Vagina (tissue), 2 donors: ENCODE measurements at regions not wholly inside any gene's neighbourhood (a gene's known extent, or its start where the extent isn't known, plus 50 kb on each side); places are given as distances from the start of the nearest gene placed in this dataset.

Source experiments
- DNase-seq, 2 donors: peaks; one replicate each; pipeline ENCODE4 v3.0.0-alpha.2; 2017; ENCODE audit errors: extremely low spot score in 2 of 2
- H3K27ac ChIP-seq: fragments of 200-600 bp; sonication (generic); one replicate; pipeline ENCODE4 v1.5.1; 2019
- H3K27me3 ChIP-seq: fragments of 200-600 bp; sonication (generic); one replicate; pipeline ENCODE4 v1.5.1; 2019
- H3K36me3 ChIP-seq, 2 donors: fragments of 200-600 bp; sonication (generic); one replicate each; pipeline ENCODE4 v1.5.1; 2017 to 2019
- H3K4me1 ChIP-seq: fragments of 200-600 bp; sonication (generic); one replicate; pipeline ENCODE4 v1.5.1; 2019
- H3K4me3 ChIP-seq, 2 donors: fragments of 200-600 bp; sonication (generic); 1 replicate in 1 of 2; 2 replicates in 1 of 2; pipeline ENCODE4 v1.5.1; 2016 to 2019
- H3K9me3 ChIP-seq: fragments of 200-600 bp; sonication (generic); one replicate; pipeline ENCODE4 v1.5.1; 2019
- POLR2A ChIP-seq, 2 donors: fragments of 450-650 bp; IDR thresholded peaks; one replicate each; pipeline ENCODE4 v1.6.1; 2017; ENCODE audit warnings: antibody characterized with exemption in 2 of 2, mild to moderate bottlenecking in 2 of 2, moderate library complexity in 2 of 2
- POLR2AphosphoS5 ChIP-seq, 2 donors: sonication (generic); formaldehyde crosslinking; IDR thresholded peaks; one replicate each; pipeline ENCODE4 v1.9.0; 2017; ENCODE audit warnings: antibody characterized with exemption in 2 of 2, mild to moderate bottlenecking in 2 of 2, low read depth in 1 of 2; ENCODE audit not compliant: insufficient read depth in 1 of 2
- intact Hi-C: fragments of 100-400 bp; cut with DNase I; formaldehyde crosslinking; loops from one replicate; pipeline ENCODE4 v1.15.1; 2023
- TF ChIP-seq, protein P1 (sequence below), 3 experiments: fragments of 450-650 bp in 2 of 3; fragments of 200-600 bp in 1 of 3; sonication (generic) in 1 of 3; IDR thresholded peaks; one replicate each; pipeline ENCODE4 v1.5.1; 2017 to 2019; ENCODE audit warnings: antibody characterized with exemption in 3 of 3, mild to moderate bottlenecking in 2 of 3, moderate library complexity in 2 of 3

DNA sequence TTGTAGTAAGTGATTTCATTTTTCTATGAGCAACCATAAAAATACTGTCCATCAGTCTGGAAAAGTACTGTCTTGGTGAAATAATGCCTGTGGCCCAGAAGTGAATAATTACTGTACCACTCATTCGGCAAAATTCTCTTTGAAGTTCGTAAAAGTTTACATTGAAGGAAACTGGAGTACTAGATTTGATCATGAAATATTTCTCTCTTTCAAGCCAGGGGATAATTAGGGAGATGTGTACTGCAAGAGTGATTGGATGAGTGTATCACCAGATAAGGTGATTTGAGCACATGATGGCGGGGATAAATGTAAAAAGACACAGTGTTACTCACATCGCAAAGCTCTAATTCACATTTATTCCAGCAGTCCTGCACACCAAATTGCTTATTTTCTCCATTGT lies 883.2 kb upstream of the PIK3C3 start:
- TF ChIP-seq POLR2AphosphoS5 (IDR thresholded peaks at IDR 0.05; ENCODE audit: insufficient read depth in 1 of 2, low read depth in 1 of 2): no peak
- TF ChIP-seq POLR2A (IDR thresholded peaks at IDR 0.05): no peak
- TF ChIP-seq, protein P1, sequence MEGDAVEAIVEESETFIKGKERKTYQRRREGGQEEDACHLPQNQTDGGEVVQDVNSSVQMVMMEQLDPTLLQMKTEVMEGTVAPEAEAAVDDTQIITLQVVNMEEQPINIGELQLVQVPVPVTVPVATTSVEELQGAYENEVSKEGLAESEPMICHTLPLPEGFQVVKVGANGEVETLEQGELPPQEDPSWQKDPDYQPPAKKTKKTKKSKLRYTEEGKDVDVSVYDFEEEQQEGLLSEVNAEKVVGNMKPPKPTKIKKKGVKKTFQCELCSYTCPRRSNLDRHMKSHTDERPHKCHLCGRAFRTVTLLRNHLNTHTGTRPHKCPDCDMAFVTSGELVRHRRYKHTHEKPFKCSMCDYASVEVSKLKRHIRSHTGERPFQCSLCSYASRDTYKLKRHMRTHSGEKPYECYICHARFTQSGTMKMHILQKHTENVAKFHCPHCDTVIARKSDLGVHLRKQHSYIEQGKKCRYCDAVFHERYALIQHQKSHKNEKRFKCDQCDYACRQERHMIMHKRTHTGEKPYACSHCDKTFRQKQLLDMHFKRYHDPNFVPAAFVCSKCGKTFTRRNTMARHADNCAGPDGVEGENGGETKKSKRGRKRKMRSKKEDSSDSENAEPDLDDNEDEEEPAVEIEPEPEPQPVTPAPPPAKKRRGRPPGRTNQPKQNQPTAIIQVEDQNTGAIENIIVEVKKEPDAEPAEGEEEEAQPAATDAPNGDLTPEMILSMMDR (IDR thresholded peaks at IDR 0.05): no peak
- no peaks in the 10 kb centered on the region for H3K9me3 ChIP-seq
- H3K27ac ChIP-seq: no peak overlapping the region
- DNase-seq: no peak
- intact Hi-C loops: no loop called here
- no peak overlapping the region for H3K4me3 ChIP-seq
- no peaks in the 10 kb centered on the region for H3K36me3 ChIP-seq
- no peaks in the 10 kb centered on the region for H3K27me3 ChIP-seq
- no peaks in the 10 kb centered on the region for H3K4me1 ChIP-seq

DNA sequence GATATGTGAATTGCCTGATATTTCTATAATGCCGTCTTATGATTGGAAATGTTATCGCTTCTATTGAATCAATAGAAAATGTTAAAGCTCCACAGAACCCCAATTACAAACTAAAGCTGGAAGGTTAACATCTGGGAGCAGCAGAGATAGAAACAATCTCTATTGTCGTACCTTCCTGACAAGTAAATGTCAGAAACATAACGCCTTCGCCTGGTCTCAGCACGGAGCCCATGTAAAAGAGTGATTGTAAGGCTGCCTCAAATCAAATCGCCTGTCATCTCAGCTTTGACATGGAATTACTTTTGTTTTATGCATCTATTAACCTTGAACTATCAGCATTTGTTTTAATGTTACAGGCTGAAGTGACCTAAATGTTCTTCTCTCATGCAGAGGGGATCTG lies 885.9 kb upstream of the PIK3C3 start:
- intact Hi-C loops: no loop called here
- TF ChIP-seq POLR2A (IDR thresholded peaks at IDR 0.05) (no peak), POLR2AphosphoS5 (IDR thresholded peaks at IDR 0.05; ENCODE audit: insufficient read depth in 1 of 2, low read depth in 1 of 2) (no peak)
- TF ChIP-seq, protein P1 (IDR thresholded peaks at IDR 0.05): no peak
- Histone ChIP-seq H3K4me3 (no peak overlapping the region), H3K9me3 (no peaks in the 10 kb centered on the region), H3K4me1 (no peaks in the 10 kb centered on the region), H3K36me3 (no peaks in the 10 kb centered on the region), H3K27me3 (no peaks in the 10 kb centered on the region), H3K27ac (no peak overlapping the region)
- DNase-seq: no peak

GRCh38 chr18:41064916-41065315 lies 890.1 kb upstream of the PIK3C3 start:
- no peak overlapping the region for H3K4me3 ChIP-seq

GRCh38 chr18:41060967-41061366 lies 894.1 kb upstream of the PIK3C3 start:
- Histone ChIP-seq H3K27me3 (no peaks in the 10 kb centered on the region), H3K4me1 (no peaks in the 10 kb centered on the region), H3K9me3 (no peaks in the 10 kb centered on the region)

More at GRCh38 chr18:41064916-41065315, 890.1 kb upstream of the PIK3C3 start:
- DNase-seq: no peak
- TF ChIP-seq POLR2A (IDR thresholded peaks at IDR 0.05) (no peak), POLR2AphosphoS5 (IDR thresholded peaks at IDR 0.05; ENCODE audit: insufficient read depth in 1 of 2, low read depth in 1 of 2) (no peak)
- TF ChIP-seq, protein P1 (IDR thresholded peaks at IDR 0.05): no peak
- H3K9me3 ChIP-seq: no peaks in the 10 kb centered on the region
- H3K27ac ChIP-seq: no peak overlapping the region
- no peaks in the 10 kb centered on the region for H3K4me1 ChIP-seq
- H3K36me3 ChIP-seq: no peaks in the 10 kb centered on the region
- no peaks in the 10 kb centered on the region for H3K27me3 ChIP-seq
- intact Hi-C loops: no loop called here

GRCh38 chr18:41059126-41059415 lies 896.0 kb upstream of the PIK3C3 start:
- Histone ChIP-seq H3K9me3 (no peaks in the 10 kb centered on the region), H3K4me1 (no peaks in the 10 kb centered on the region), H3K36me3 (no peaks in the 10 kb centered on the region), H3K27me3 (no peaks in the 10 kb centered on the region), H3K27ac (no peak overlapping the region), H3K4me3 (no peak overlapping the region)
- no peak for TF ChIP-seq POLR2A (IDR thresholded peaks at IDR 0.05)
- TF ChIP-seq, protein P1 (IDR thresholded peaks at IDR 0.05): no peak
- TF ChIP-seq POLR2AphosphoS5 (IDR thresholded peaks at IDR 0.05; ENCODE audit: insufficient read depth in 1 of 2, low read depth in 1 of 2): no peak
- DNase-seq: no peak
- intact Hi-C loops: no loop called here

More at GRCh38 chr18:41060967-41061366, 894.1 kb upstream of the PIK3C3 start:
- TF ChIP-seq POLR2A (IDR thresholded peaks at IDR 0.05) (no peak), POLR2AphosphoS5 (IDR thresholded peaks at IDR 0.05; ENCODE audit: insufficient read depth in 1 of 2, low read depth in 1 of 2) (no peak)
- TF ChIP-seq, protein P1 (IDR thresholded peaks at IDR 0.05): no peak
- H3K27ac ChIP-seq: no peak overlapping the region
- no peak for DNase-seq
- intact Hi-C loops: no loop called here
- no peaks in the 10 kb centered on the region for H3K36me3 ChIP-seq
- H3K4me3 ChIP-seq: no peak overlapping the region
